ENCODE measurements at regions not wholly inside any gene's neighbourhood (a gene's known extent, or its start where the extent isn't known, plus 50 kb on each side); places are given as distances from the start of the nearest gene placed in this dataset.

GRCh38 chr6:165077876-165078275 is 231.5 kb downstream of the C6orf118 start:
- Mint-ChIP-seq H3K27me3 (ENCODE audit: insufficient read depth, unreplicated experiment) (no peaks in the 10 kb centered on the region), H3K9me3 (ENCODE audit: unreplicated experiment) (no peaks in the 10 kb centered on the region), H3K4me3 (ENCODE audit: unreplicated experiment) (no peak overlapping the region), H3K4me1 (ENCODE audit: insufficient read depth, unreplicated experiment) (no peaks in the 10 kb centered on the region), H3K27ac (ENCODE audit: low read depth, unreplicated experiment) (no peak overlapping the region), H3K36me3 (ENCODE audit: insufficient read depth, unreplicated experiment) (no peaks in the 10 kb centered on the region)
- DNase-seq (ENCODE audit: unreplicated experiment), result no peak
- no TSS peak for BruUV-seq (replicated peaks)
- intact Hi-C loops (cut with micrococcal nuclease), result no loop called here
- TF ChIP-seq, protein P1, sequence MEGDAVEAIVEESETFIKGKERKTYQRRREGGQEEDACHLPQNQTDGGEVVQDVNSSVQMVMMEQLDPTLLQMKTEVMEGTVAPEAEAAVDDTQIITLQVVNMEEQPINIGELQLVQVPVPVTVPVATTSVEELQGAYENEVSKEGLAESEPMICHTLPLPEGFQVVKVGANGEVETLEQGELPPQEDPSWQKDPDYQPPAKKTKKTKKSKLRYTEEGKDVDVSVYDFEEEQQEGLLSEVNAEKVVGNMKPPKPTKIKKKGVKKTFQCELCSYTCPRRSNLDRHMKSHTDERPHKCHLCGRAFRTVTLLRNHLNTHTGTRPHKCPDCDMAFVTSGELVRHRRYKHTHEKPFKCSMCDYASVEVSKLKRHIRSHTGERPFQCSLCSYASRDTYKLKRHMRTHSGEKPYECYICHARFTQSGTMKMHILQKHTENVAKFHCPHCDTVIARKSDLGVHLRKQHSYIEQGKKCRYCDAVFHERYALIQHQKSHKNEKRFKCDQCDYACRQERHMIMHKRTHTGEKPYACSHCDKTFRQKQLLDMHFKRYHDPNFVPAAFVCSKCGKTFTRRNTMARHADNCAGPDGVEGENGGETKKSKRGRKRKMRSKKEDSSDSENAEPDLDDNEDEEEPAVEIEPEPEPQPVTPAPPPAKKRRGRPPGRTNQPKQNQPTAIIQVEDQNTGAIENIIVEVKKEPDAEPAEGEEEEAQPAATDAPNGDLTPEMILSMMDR (IDR thresholded peaks at IDR 0.05; ENCODE audit: unreplicated experiment), result no peak
- ChIA-PET CTCF (no interaction called here), POLR2A (no interaction called here)

DNA sequence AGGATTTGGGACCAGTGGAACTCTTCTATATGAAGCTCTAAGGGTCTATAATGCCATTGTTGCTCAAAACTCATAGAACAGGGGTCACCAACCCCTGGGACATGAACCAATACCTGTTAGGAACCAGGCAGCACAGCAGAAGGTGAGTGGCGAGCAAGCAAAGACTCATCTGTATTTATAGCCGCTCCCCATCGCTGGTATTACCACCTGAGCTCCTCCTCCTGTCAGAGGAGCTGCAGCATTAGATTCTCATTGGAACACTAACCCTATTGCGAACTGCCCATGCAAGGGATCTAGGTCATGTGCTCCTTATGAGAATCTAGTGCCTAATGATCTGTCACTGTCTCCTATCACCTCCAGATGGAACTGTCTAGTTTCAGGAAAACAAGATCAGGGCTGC is 237.5 kb downstream of the C6orf118 start:
- intact Hi-C loops (cut with micrococcal nuclease), result no loop called here
- no peak for DNase-seq (ENCODE audit: unreplicated experiment)
- POLR2A ChIA-PET, result interaction anchor here (1.2 kb wide), 1 partner anchor 20 kb away, joined by 3 read pairs; no protein-coding TSS in a partner anchor
- H3K9me3 Mint-ChIP-seq (ENCODE audit: unreplicated experiment), result no peaks in the 10 kb centered on the region
- BruUV-seq (replicated peaks), result no TSS peak
- H3K36me3 Mint-ChIP-seq (ENCODE audit: insufficient read depth, unreplicated experiment), result no peaks in the 10 kb centered on the region
- no peaks in the 10 kb centered on the region for H3K27me3 Mint-ChIP-seq (ENCODE audit: insufficient read depth, unreplicated experiment)
- H3K4me1 Mint-ChIP-seq (ENCODE audit: insufficient read depth, unreplicated experiment), result peaks cover 6% of the 10 kb centered on the region
- no peak overlapping the region for H3K27ac Mint-ChIP-seq (ENCODE audit: low read depth, unreplicated experiment)
- H3K4me3 Mint-ChIP-seq (ENCODE audit: unreplicated experiment), result no peak overlapping the region
- TF ChIP-seq, protein P1 (IDR thresholded peaks at IDR 0.05; ENCODE audit: unreplicated experiment), result no peak
- CTCF ChIA-PET, result interaction anchor here (0.5 kb wide), 1 partner anchor 1046 kb away, joined by 3 read pairs; no protein-coding TSS in a partner anchor

DNA sequence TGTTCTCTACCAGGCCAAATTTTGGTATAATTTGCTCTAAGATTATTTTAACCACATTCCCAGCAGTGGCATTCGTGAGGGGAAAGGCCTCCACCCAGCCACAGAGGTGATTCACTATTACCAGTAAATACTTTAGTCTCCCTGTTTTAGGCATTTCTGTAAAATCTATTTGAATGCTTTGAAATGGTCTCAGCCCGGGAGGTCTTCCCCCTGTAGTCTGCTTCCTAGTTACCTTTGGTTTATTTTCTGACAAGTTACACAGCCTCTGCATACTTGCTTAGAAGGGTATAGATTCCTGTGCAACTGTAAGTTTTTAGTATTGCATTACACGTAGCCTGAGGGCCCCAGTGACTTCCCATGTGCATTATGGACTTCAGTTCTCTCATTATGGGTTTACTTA is 248.7 kb downstream of the C6orf118 start:
- TF ChIP-seq, protein P1 (IDR thresholded peaks at IDR 0.05; ENCODE audit: unreplicated experiment), result no peak
- H3K4me1 Mint-ChIP-seq (ENCODE audit: insufficient read depth, unreplicated experiment), result peaks cover 27% of the 10 kb centered on the region
- POLR2A ChIA-PET, result no interaction called here

DNA sequence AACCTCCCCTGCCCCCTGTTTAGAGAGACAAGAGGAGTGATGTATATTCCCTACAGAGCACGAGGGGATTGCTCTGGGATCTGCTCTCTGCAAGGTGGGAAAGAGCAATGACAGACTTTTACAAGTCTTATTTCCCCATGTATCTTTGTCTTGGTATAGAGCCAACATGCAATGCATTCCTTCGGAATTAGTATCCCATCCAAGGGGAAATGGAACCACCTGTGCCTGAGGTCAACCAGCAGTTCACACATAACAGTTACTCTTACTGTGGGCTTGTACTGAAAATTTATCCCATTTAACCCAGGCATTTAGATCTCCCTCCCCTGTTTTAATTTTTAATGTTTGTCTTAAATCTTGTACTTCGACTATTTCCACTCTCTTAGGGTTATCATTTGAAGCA is 250.4 kb downstream of the C6orf118 start:
- Mint-ChIP-seq H3K27me3 (ENCODE audit: insufficient read depth, unreplicated experiment) (no peaks in the 10 kb centered on the region), H3K27ac (ENCODE audit: low read depth, unreplicated experiment) (no peak overlapping the region), H3K36me3 (ENCODE audit: insufficient read depth, unreplicated experiment) (no peaks in the 10 kb centered on the region), H3K4me3 (ENCODE audit: unreplicated experiment) (no peak overlapping the region), H3K4me1 (ENCODE audit: insufficient read depth, unreplicated experiment) (peaks cover 33% of the 10 kb centered on the region), H3K9me3 (ENCODE audit: unreplicated experiment) (peaks cover 6% of the 10 kb centered on the region)
- BruUV-seq (replicated peaks), result no TSS peak
- TF ChIP-seq, protein P1 (IDR thresholded peaks at IDR 0.05; ENCODE audit: unreplicated experiment), result no peak
- peak; percentile 71 for DNase-seq (ENCODE audit: unreplicated experiment)
- ChIA-PET CTCF (interaction anchor here (1.2 kb wide), 1 partner anchor 173 kb away, joined by 5 read pairs; no protein-coding TSS in a partner anchor), POLR2A (interaction anchor here (0.9 kb wide), 1 partner anchor 9 kb away, joined by 3 read pairs; no protein-coding TSS in a partner anchor)
- intact Hi-C loops (cut with micrococcal nuclease), result loop anchor here (5.0 to 10.0 kb wide), 2 partner anchors 188 to 1634 kb away; no protein-coding TSS in a partner anchor

More for the DNA sequence above, 248.7 kb downstream of the C6orf118 start:
- intact Hi-C loops (cut with micrococcal nuclease), result loop anchor here (5.0 kb wide), 1 partner anchor 122 kb away; no protein-coding TSS in a partner anchor
- no TSS peak for BruUV-seq (replicated peaks)
- H3K36me3 Mint-ChIP-seq (ENCODE audit: insufficient read depth, unreplicated experiment), result no peaks in the 10 kb centered on the region
- no peaks in the 10 kb centered on the region for H3K27me3 Mint-ChIP-seq (ENCODE audit: insufficient read depth, unreplicated experiment)
- DNase-seq (ENCODE audit: unreplicated experiment), result no peak
- peak overlapping the region; percentile 89 for H3K27ac Mint-ChIP-seq (ENCODE audit: low read depth, unreplicated experiment)
- CTCF ChIA-PET, result no interaction called here
- H3K4me3 Mint-ChIP-seq (ENCODE audit: unreplicated experiment), result no peak overlapping the region
- H3K9me3 Mint-ChIP-seq (ENCODE audit: unreplicated experiment), result peaks cover 6% of the 10 kb centered on the region
